B cell (primary cell): ENCODE measurements at regions not wholly inside any gene's neighbourhood (a gene's known extent, or its start where the extent isn't known, plus 50 kb on each side); places are given as distances from the start of the nearest gene placed in this dataset.

Source experiments
- EZH2 ChIP-seq: IDR thresholded peaks from 2 replicates; pipeline ENCODE4 v1.6.1; 2012; ENCODE audit warnings: borderline replicate concordance, low read depth, mild to moderate bottlenecking, moderate library complexity, low read length; ENCODE audit not compliant: insufficient read depth, poor library complexity, severe bottlenecking
- TF ChIP-seq, protein P1 (sequence below): fragments of 200-600 bp; IDR thresholded peaks from one replicate; pipeline ENCODE4 v1.8.0; 2022; ENCODE audit warnings: antibody characterized with exemption, mild to moderate bottlenecking

- TF ChIP-seq, protein P1, sequence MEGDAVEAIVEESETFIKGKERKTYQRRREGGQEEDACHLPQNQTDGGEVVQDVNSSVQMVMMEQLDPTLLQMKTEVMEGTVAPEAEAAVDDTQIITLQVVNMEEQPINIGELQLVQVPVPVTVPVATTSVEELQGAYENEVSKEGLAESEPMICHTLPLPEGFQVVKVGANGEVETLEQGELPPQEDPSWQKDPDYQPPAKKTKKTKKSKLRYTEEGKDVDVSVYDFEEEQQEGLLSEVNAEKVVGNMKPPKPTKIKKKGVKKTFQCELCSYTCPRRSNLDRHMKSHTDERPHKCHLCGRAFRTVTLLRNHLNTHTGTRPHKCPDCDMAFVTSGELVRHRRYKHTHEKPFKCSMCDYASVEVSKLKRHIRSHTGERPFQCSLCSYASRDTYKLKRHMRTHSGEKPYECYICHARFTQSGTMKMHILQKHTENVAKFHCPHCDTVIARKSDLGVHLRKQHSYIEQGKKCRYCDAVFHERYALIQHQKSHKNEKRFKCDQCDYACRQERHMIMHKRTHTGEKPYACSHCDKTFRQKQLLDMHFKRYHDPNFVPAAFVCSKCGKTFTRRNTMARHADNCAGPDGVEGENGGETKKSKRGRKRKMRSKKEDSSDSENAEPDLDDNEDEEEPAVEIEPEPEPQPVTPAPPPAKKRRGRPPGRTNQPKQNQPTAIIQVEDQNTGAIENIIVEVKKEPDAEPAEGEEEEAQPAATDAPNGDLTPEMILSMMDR: no peak
- no peak for TF ChIP-seq EZH2
Observed at GRCh38 chr1:199283794-199284193, 645.0 kb downstream of the PTPRC start.
